HG02623 (cell line): ENCODE measurements at regions not wholly inside any gene's neighbourhood (a gene's known extent, or its start where the extent isn't known, plus 50 kb on each side); places are given as distances from the start of the nearest gene placed in this dataset.

Experiments used
- ATAC-seq: cut with Tn5 transposase; IDR thresholded peaks from one replicate; pipeline ENCODE4 v1.9.1; 2021; ENCODE audit warnings: moderate library complexity; ENCODE audit not compliant: unreplicated experiment

DNA sequence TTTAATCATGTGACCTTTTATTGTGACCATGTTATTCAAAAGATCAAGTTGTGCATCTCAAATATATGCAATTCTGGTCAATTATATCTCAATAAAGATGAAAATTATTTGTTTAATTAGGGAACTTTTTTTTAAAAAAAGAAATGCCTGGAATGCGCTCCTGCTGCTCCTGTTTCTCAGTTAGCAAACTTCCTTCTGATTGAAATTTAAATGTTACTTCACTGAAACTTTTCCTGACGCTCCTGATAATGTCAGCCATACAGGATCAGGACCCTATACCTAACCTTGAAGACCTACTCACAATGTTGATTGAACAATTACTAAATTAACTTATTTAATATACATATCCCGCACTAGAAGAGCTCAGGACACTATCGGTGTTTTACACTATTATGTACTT is 190.4 kb downstream of the MACC1 start:
- no peak for ATAC-seq

- ATAC-seq, result peak; percentile 88
Observed at GRCh38 chr7:20021831-20022230, 195.4 kb downstream of the MACC1 start.

DNA sequence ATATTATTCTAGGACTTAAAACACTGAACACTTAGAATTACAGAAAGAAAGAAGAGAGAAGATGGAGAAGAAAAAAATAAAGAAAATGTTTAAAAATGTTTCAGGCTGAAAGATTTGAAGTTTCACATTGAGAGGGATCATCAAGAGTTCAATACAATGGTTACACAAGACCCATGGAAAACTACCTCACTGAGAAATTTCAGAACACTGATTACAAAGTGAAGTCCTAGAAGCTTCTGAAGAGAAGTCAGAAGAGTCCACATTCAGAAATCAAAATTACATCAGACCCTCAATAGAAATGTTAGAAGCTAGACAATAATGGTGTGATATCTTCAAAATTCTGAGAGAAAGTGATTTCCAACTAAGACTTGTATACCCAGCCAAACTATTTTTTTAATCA is 196.1 kb downstream of the MACC1 start:
- no peak for ATAC-seq

DNA sequence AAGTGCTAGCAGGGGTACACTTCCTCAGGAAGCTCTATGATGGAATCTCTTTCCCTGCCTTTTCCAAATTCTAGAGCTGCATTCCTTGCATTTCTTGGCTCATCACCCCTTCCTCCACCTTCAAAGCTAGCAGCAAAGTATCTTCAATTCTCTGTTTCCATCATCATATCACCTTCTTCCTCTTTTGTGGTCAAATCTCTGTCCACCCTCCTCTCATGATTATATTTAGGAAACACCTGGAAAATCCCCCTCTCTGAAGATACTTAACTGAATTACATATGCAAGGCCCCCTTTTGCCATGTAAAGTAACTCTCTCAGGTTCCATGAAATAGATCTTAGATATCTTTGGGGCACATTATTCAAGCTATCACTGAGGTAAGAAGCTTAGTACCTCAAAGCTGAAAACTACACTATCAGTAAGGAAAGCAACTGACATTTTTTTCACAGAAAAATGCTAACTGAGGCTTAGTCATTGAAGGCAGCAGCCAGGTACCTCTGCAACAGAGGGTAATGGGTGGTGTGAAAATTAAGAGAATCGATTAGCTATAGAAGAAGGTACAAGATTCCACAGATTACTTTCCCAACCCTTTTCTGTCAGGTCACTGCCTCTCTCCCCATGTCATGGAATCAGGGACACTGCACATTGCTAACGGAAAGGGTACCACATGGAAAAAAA is 197.3 kb downstream of the MACC1 start:
- ATAC-seq, result peak; percentile 61

DNA sequence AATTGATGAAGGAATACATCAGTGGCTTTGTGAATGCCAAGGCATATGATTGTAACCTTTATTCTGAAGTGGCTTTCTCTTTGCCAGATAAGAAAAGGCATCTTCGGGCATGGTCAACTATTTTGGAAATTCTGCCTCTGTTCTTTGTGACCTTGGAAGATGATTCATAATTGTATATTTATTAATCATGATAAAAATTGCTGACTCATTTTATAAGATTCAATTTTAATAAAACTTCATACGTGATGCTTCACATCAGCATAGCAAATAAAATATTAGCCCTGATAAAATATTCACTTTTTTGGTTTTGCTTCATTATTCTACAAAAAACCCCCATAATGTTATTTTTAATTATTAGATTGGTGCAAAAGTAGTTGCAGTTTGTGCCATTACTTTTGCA is 200.5 kb downstream of the MACC1 start:
- ATAC-seq, result no peak

DNA sequence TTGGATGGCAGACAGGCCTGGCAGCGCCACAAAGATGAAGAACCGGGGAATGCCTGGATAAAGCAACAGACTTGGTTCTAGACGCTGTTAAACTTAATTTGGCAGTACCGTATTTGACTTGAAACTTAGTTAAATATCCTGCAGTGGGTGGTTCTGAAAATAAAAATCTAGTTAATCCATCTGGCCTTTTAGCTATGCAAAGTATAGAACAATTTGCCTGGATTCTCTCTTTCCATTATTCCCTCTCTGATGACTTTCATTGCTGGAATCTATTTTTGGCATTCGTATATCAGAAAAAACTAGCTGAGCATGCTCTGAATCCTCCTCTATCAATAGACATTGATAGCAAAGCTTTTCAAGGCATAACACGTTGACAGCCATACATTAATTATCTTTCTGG is 203.6 kb downstream of the MACC1 start:
- ATAC-seq, result no peak

GRCh38 chr7:20012100-20012499 is 205.1 kb downstream of the MACC1 start:
- no peak for ATAC-seq

- no peak for ATAC-seq
Observed at GRCh38 chr7:20010877-20011276, 206.3 kb downstream of the MACC1 start.

DNA sequence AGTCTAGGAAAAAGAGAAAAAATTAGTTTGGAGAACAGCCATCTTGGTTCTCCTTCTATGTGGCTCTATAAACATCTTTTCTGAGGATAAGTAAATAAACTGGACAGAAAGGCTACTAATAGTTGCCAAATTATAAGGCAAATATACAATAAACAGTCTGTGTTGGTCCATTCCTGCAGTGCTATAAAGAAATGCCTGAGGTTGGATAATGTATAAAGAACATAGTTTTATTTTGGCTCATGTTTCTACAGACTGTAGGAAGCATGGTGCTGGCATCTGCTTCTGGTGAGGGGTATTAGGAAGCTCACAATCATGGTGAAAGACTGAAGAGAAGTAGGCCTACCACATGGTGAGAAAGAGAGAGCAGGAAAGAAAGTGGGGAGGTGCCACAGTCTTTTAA is 209.7 kb downstream of the MACC1 start:
- ATAC-seq, result no peak

- ATAC-seq, result no peak
Observed at GRCh38 chr7:20005081-20005480, 212.1 kb downstream of the MACC1 start.

DNA sequence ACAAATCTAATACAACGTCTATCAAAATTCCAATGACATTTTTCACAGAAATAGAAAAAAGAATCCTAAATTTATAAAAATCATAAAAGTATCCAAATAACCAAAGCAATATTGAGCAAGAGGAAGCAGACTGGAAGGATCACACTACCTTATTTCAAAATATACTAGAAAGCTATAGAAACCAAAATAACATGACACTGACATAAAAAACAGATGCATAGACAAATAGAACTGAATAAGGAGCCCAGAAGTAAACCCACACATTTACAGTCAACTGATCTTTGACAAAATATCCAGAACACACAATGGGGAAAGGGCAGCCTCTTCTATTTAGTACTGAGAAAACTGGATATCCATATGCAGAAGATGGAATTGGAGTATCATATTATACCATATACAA is 217.5 kb downstream of the MACC1 start:
- no peak for ATAC-seq

- ATAC-seq, result no peak
Observed at GRCh38 chr7:19991936-19992335, 218.5 kb upstream of the TMEM196 start.

- ATAC-seq, result no peak
Observed at GRCh38 chr7:19989906-19990305, 216.5 kb upstream of the TMEM196 start.

DNA sequence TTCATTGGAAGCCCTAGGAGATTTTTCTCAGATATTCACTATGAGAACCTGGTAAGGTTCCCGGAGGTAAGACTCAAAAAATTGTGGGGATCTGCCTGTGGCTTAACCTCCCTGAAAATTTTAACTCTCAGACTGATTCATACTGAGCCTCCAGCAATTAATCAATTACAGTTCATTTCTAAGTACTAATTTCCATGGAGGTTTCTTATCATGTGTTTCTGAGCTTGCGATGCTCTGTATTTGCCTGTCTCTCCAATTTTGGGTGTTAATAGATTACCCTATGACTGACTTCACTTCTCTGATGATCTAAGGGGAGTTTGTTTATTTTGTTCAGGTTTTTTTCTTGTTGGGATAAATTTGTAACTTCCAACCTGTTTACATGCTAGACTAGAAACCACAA is 215.4 kb upstream of the TMEM196 start:
- ATAC-seq, result no peak

- no peak for ATAC-seq
Observed at GRCh38 chr7:19984231-19984632, 210.8 kb upstream of the TMEM196 start.

GRCh38 chr7:19982841-19983835 is 209.7 kb upstream of the TMEM196 start:
- no peak for ATAC-seq

DNA sequence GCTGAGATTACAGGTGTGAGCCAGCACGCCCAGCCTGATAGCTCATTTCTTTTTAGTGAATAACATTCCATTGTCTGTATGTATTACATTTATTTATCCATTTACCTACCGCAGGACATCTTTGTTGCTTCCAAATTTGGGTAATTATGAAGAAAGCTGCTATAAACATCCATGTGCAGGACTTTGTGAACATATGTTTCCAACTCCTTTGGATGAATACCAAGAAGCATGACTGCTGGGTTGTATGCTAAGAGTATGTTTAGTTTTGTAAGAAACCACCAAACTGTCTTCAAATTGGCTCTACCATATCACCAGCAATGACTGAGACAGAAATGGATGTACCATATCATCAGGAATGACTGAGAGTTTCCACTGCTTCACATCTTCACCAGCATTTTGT is 200.2 kb upstream of the TMEM196 start:
- ATAC-seq, result no peak

- no peak for ATAC-seq
Observed at GRCh38 chr7:19972876-19973275, 199.5 kb upstream of the TMEM196 start.

DNA sequence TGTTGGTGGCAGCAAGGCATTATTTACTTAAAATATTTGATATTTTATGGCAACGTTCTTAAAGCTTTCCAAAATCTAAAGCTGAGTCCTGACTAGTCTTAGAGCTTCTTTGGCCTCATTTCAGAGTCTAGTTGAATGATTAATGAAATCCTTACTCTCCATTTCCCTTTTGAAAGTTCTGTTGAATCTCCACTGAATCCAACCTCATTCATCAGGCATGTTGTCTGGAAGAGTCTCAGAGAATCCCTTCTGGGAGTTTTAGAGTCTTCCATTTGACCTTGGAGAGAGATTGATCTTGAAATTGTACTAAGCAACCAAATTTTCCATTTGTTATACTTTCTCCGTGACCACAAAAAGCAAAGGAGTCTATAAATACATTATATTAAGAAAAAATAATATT is 198.5 kb upstream of the TMEM196 start:
- ATAC-seq, result no peak

DNA sequence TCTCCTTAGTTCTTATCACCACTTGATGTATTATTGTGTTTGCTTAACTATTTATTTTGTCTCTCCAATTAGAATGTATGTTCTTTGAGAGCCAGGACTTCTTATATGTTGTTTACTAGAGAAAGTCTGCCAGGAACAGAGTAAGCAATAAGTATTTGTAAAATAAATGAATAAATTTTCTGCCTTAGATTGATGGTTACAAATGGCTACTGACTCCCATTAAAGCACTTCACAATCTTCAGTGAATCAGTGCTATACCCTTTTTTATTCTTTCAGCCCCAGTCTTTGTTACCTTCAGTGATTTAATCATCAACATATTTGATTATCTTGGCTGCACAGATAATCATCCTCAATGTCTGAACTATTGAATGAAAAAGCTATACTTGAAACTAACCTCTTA is 197.1 kb upstream of the TMEM196 start:
- ATAC-seq, result no peak

- ATAC-seq, result no peak
Observed at GRCh38 chr7:19969859-19970493, 196.6 kb upstream of the TMEM196 start.

- no peak for ATAC-seq
Observed at GRCh38 chr7:19964246-19964645, 190.8 kb upstream of the TMEM196 start.
